GM12878 (cell line): ENCODE measurements at regions not wholly inside any gene's neighbourhood (a gene's known extent, or its start where the extent isn't known, plus 50 kb on each side); places are given as distances from the start of the nearest gene placed in this dataset.

Experiments used
- CHD1 ChIP-seq: IDR thresholded peaks from 2 replicates; pipeline ENCODE4 v1.6.1; 2012; ENCODE audit warnings: low read depth, low read length, improper control_type of control experiment
- SRF ChIP-seq, 2 experiments: IDR thresholded peaks; 2 replicates each; pipeline ENCODE4 v1.6.1; 2011; ENCODE audit warnings: low read depth in 2 of 2, low read length in 2 of 2, mild to moderate bottlenecking in 1 of 2, moderate library complexity in 1 of 2

DNA sequence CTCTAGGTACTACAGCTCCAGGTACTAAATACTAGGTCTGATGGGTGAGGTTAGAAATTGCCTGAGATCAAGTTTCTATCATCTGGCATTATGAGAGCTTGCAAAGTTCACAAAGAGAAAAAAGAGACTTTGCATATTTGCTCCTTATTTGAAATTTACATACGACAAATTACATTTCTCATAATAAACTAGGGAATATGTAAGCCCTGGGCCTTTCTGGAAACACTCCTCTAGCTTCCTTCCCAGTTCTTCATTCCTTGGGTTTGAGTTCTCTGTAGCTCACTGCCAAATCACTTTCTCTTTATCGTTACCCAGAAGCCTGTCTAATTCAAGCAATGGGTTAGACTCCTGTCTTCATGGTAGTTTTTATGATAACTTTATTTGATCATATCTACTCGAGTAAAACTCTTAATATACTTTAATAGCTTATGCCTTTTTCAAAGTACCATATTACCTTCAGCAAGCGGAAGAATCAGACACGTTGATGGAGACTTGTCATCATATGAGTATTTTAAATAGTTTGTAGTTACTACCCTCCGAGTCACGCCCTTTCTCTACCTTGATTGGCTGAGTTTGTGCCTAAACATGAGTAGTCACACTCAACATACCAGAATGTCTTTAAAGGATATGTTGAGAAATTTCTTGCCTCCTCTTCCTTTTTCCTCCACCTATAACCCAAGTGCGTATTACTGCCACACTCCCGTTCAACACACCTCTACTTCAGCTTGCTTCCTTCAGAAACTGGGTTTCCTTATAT is 150.5 kb downstream of the DKK1 start:
- TF ChIP-seq CHD1 (no peak), SRF (IDR thresholded peaks at IDR 0.05; ENCODE audit: low read depth in 2 of 2, low read length in 2 of 2) (no peak)
